ENCODE measurements at regions not wholly inside any gene's neighbourhood (a gene's known extent, or its start where the extent isn't known, plus 50 kb on each side); places are given as distances from the start of the nearest gene placed in this dataset.

- Histone ChIP-seq H3K4me2 (ENCODE audit: insufficient read depth in 1 of 2, low read depth in 2 of 2, low read length in 2 of 2) (no peak overlapping the region), H3K23ac (ENCODE audit: insufficient read length) (no peak overlapping the region), H3K79me1 (ENCODE audit: low read depth, low read length) (no peaks in the 10 kb centered on the region), H3K18ac (ENCODE audit: extremely low read depth, low read length) (no peak overlapping the region), H4K20me1 (replicated peaks in 1 of 2; ENCODE audit: control insufficient read depth in 1 of 2, insufficient read depth in 2 of 2, low read length in 2 of 2) (no peaks in the 10 kb centered on the region), H2AK5ac (ENCODE audit: low read depth, low read length) (no peak overlapping the region), H4K5ac (ENCODE audit: insufficient read length, low read depth, low read length) (no peak overlapping the region), H4K91ac (replicated peaks; ENCODE audit: insufficient read length, low read length) (no peak overlapping the region), H3K27ac (ENCODE audit: low read depth, low read length) (no peak overlapping the region), H2AFZ (ENCODE audit: low read length) (no peak overlapping the region), H4K8ac (ENCODE audit: extremely low read depth, insufficient read depth, low read length) (no peak overlapping the region), H3K4me1 (replicated peaks in 1 of 4; ENCODE audit: control insufficient read depth in 3 of 4, insufficient read depth in 4 of 4, low read length in 3 of 4) (no peaks in the 10 kb centered on the region), H3K14ac (ENCODE audit: insufficient read length) (no peak overlapping the region), H2BK120ac (replicated peaks; ENCODE audit: low read depth, low read length) (no peak overlapping the region), H2BK12ac (ENCODE audit: low read depth, low read length) (no peak overlapping the region), H3K27me3 (replicated peaks in 1 of 4; ENCODE audit: control insufficient read depth in 3 of 4, extremely low read depth in 1 of 4, insufficient read depth in 3 of 4, low read length in 3 of 4) (no peaks in the 10 kb centered on the region), H3K23me2 (ENCODE audit: low read depth, low read length) (no peaks in the 10 kb centered on the region), H3K56ac (replicated peaks; ENCODE audit: insufficient read length, low read depth, low read length) (no peak overlapping the region), H2BK15ac (ENCODE audit: low read length) (no peak overlapping the region), H3K9ac (replicated peaks in 1 of 4; ENCODE audit: extremely low read depth in 1 of 4, low read depth in 3 of 4, low read length in 3 of 4) (no peak overlapping the region), H3K4ac (replicated peaks; ENCODE audit: insufficient read length, low read depth, low read length) (no peak overlapping the region), H3K36me3 (ENCODE audit: control insufficient read depth in 2 of 4, insufficient read depth in 4 of 4, low read length in 3 of 4) (no peaks in the 10 kb centered on the region), H3K79me2 (ENCODE audit: control insufficient read depth in 1 of 2, insufficient read depth in 2 of 2, low read length in 2 of 2) (no peaks in the 10 kb centered on the region), H2BK5ac (ENCODE audit: low read depth, low read length) (no peak overlapping the region), H3K4me3 (ENCODE audit: extremely low read depth in 1 of 4, insufficient read depth in 2 of 4, low read depth in 3 of 4, low read length in 4 of 4) (no peak overlapping the region), H2BK20ac (ENCODE audit: low read length) (no peak overlapping the region), H3K9me3 (ENCODE audit: insufficient read depth in 2 of 2, low read depth in 1 of 2, low read length in 1 of 2) (no peaks in the 10 kb centered on the region)
- FAIRE-seq (no peak), DNase-seq (ENCODE audit: low read depth in 1 of 2, low spot score in 2 of 2) (no peak)
- TF ChIP-seq EZH2 (IDR thresholded peaks at IDR 0.05; ENCODE audit: low read depth, low read length, severe bottlenecking) (no peak), TAF7 (optimal IDR thresholded peaks at IDR 0.05; ENCODE audit: borderline replicate concordance, low read depth, low read length) (no peak), SRF (IDR thresholded peaks at IDR 0.05; ENCODE audit: low read depth, low read length) (no peak)
- ChIA-PET CTCF (ENCODE audit: partially characterized antibody) (no interaction called here), POLR2A (ENCODE audit: partially characterized antibody) (no interaction called here)
- WGBS, 2 experiments (ENCODE audit: extremely low coverage in 1 of 2, insufficient coverage in 1 of 2, insufficient read length in 1 of 2, insufficient replicate concordance in 2 of 2, low coverage in 1 of 2, low lambda C conversion rate in 2 of 2, missing lambda C conversion rate in 1 of 2), result 97 to 100% methylated on average over 1 to 2 of the region's 2 CpGs
Measured at GRCh38 chr6:66159937-66160336, 452.9 kb upstream of the EYS start.

All from H1 (cell line).